CD4-positive, alpha-beta T cell (primary cell): ENCODE measurements at regions not wholly inside any gene's neighbourhood (a gene's known extent, or its start where the extent isn't known, plus 50 kb on each side); places are given as distances from the start of the nearest gene placed in this dataset.

Experiments
- ATAC-seq: fragments of 200-7000 bp; cut with Tn5 transposase; one replicate; pipeline ENCODE4 v1.10.0; 2022; ENCODE audit warnings: mild to moderate bottlenecking; ENCODE audit not compliant: poor library complexity
- CTCF ChIA-PET: fragments of 350-600 bp; sonication (Branson Sonifier 250); formaldehyde crosslinking; loops from one replicate; lab custom pipeline; 2021; ENCODE audit warnings: antibody characterized with exemption, inconsistent platforms; lab: Charles Lee
- POLR2A ChIA-PET: fragments of 350-600 bp; sonication (Branson Sonifier 250); formaldehyde crosslinking; loops from one replicate; lab custom pipeline; 2021; ENCODE audit warnings: antibody characterized with exemption, inconsistent platforms; lab: Charles Lee
- DNase-seq, 14 experiments: peaks; one replicate each; pipeline ENCODE4 v3.0.0-alpha.2; 2013 to 2020; ENCODE audit warnings: mixed read lengths in 2 of 14
- H3K27ac ChIP-seq, 2 donors: one replicate each; pipeline versions ENCODE4 v1.5.1 to v1.7.0; 2013; ENCODE audit warnings: low read length in 2 of 2, low read depth in 1 of 2, mild to moderate bottlenecking in 1 of 2
- H3K27me3 ChIP-seq, 2 experiments: 1 replicate in 1 of 2; 2 replicates in 1 of 2; pipeline versions ENCODE4 v1.6.1 to v1.7.0; 2013; ENCODE audit warnings: low read length in 2 of 2, control low read depth in 1 of 2, mild to moderate bottlenecking in 1 of 2, moderate library complexity in 1 of 2; ENCODE audit not compliant: insufficient read depth in 2 of 2, control insufficient read depth in 1 of 2
- H3K36me3 ChIP-seq: one replicate; pipeline ENCODE4 v1.6.1; 2013; ENCODE audit warnings: low read length, control low read depth; ENCODE audit not compliant: insufficient read depth
- H3K4me1 ChIP-seq: one replicate; pipeline ENCODE4 v1.6.1; 2013; ENCODE audit warnings: low read length, control low read depth; ENCODE audit not compliant: insufficient read depth
- H3K4me3 ChIP-seq: one replicate; pipeline ENCODE4 v1.5.1; 2013; ENCODE audit warnings: mild to moderate bottlenecking, low read length, moderate library complexity
- H3K9me3 ChIP-seq, 2 experiments: 1 replicate in 1 of 2; 2 replicates in 1 of 2; pipeline versions ENCODE4 v1.6.1 to v1.7.0; 2013; ENCODE audit warnings: low read length in 2 of 2, mild to moderate bottlenecking in 2 of 2, control low read depth in 1 of 2, moderate library complexity in 1 of 2; ENCODE audit not compliant: control insufficient read depth in 1 of 2, insufficient read depth in 1 of 2
- H3K27ac Mint-ChIP-seq: one replicate; pipeline ENCODE4 v1.8.0; 2020; ENCODE audit warnings: mixed read lengths
- H3K27me3 Mint-ChIP-seq: one replicate; pipeline ENCODE4 v1.8.0; 2021; ENCODE audit warnings: mixed read lengths
- H3K36me3 Mint-ChIP-seq: one replicate; pipeline ENCODE4 v1.8.0; 2021; ENCODE audit warnings: low read depth, mixed read lengths
- H3K4me1 Mint-ChIP-seq: one replicate; pipeline ENCODE4 v1.8.0; 2021; ENCODE audit warnings: low read depth, mixed read lengths
- H3K4me3 Mint-ChIP-seq: one replicate; pipeline ENCODE4 v1.8.0; 2020; ENCODE audit warnings: mild to moderate bottlenecking, mixed read lengths
- H3K9me3 Mint-ChIP-seq: one replicate; pipeline ENCODE4 v1.8.0; 2020; ENCODE audit warnings: mixed read lengths
- CTCF ChIP-seq: fragments of 200-600 bp; IDR thresholded peaks from one replicate; pipeline ENCODE4 v1.8.0; 2022; ENCODE audit warnings: antibody characterized with exemption, mild to moderate bottlenecking
- intact Hi-C, 2 experiments: fragments of 100-400 bp; cut with DNase I in 1 of 2; cut with micrococcal nuclease in 1 of 2; formaldehyde crosslinking; loops; one replicate each; pipeline versions ENCODE4 v1.15.1 to v1.9.0; 2023 to 2025; cut with DNase I, micrococcal nuclease

GRCh38 chr7:153400735-153401593 lies 641.4 kb downstream of the ACTR3B start:
- H3K4me3 Mint-ChIP-seq: no peak overlapping the region
- H3K36me3 ChIP-seq: no peaks in the 10 kb centered on the region
- POLR2A ChIA-PET: no interaction called here
- no peak overlapping the region for H3K4me3 ChIP-seq
- H3K27me3 Mint-ChIP-seq: no peaks in the 10 kb centered on the region
- intact Hi-C loops: no loop called here
- H3K9me3 ChIP-seq: peaks cover 0 to 18% of the 10 kb centered on the region in 2 experiments
- ATAC-seq (no peak), DNase-seq (no peak)
- H3K9me3 Mint-ChIP-seq: no peaks in the 10 kb centered on the region
- CTCF ChIA-PET: no interaction called here
- TF ChIP-seq CTCF: no peak
- H3K4me1 Mint-ChIP-seq: no peaks in the 10 kb centered on the region
- no peaks in the 10 kb centered on the region for H3K36me3 Mint-ChIP-seq
- H3K27ac Mint-ChIP-seq: no peak overlapping the region
- H3K27me3 ChIP-seq: no peaks in the 10 kb centered on the region
- no peak overlapping the region for H3K27ac ChIP-seq
- H3K4me1 ChIP-seq: no peaks in the 10 kb centered on the region

GRCh38 chr7:153401795-153402720 lies 642.5 kb downstream of the ACTR3B start:
- TF ChIP-seq CTCF: no peak
- intact Hi-C loops: no loop called here
- CTCF ChIA-PET: no interaction called here
- no peaks in the 10 kb centered on the region for H3K4me1 Mint-ChIP-seq
- H3K27ac Mint-ChIP-seq: no peak overlapping the region
- Histone ChIP-seq H3K4me3 (no peak overlapping the region), H3K27ac (no peak overlapping the region), H3K27me3 (no peaks in the 10 kb centered on the region), H3K4me1 (no peaks in the 10 kb centered on the region), H3K36me3 (no peaks in the 10 kb centered on the region), H3K9me3 (peaks cover 0 to 18% of the 10 kb centered on the region in 2 experiments)
- POLR2A ChIA-PET: no interaction called here
- ATAC-seq (no peak), DNase-seq (no peak)
- no peaks in the 10 kb centered on the region for H3K36me3 Mint-ChIP-seq
- H3K9me3 Mint-ChIP-seq: no peaks in the 10 kb centered on the region
- H3K4me3 Mint-ChIP-seq: no peak overlapping the region
- H3K27me3 Mint-ChIP-seq: no peaks in the 10 kb centered on the region

- ChIA-PET CTCF (no interaction called here), POLR2A (no interaction called here)
- Mint-ChIP-seq H3K36me3 (no peaks in the 10 kb centered on the region), H3K9me3 (no peaks in the 10 kb centered on the region), H3K4me1 (no peaks in the 10 kb centered on the region), H3K27ac (no peak overlapping the region), H3K4me3 (no peak overlapping the region), H3K27me3 (no peaks in the 10 kb centered on the region)
- no peak for DNase-seq
- ATAC-seq: no peak
- no peaks in the 10 kb centered on the region for H3K36me3 ChIP-seq
- intact Hi-C loops: no loop called here
- no peaks in the 10 kb centered on the region for H3K27me3 ChIP-seq
- H3K4me1 ChIP-seq: no peaks in the 10 kb centered on the region
- no peak overlapping the region for H3K27ac ChIP-seq
- no peak for TF ChIP-seq CTCF
- no peak overlapping the region for H3K4me3 ChIP-seq
- peaks cover 0 to 18% of the 10 kb centered on the region in 2 experiments for H3K9me3 ChIP-seq
Measured at GRCh38 chr7:153402721-153403541, 643.4 kb downstream of the ACTR3B start.
